Activated T-cell treated with anti-CD3 and anti-CD28 coated beads, Interleukin-2, amount 50 U/mL, for 4 hours (primary cell): ENCODE measurements at regions not wholly inside any gene's neighbourhood (a gene's known extent, or its start where the extent isn't known, plus 50 kb on each side); places are given as distances from the start of the nearest gene placed in this dataset.
"Not testable (repeated sequence)": the region's sequence is repeated elsewhere in the genome, so short reads cannot be mapped to it uniquely, and the experiment has no call there.

ENCODE experiments used
- ATAC-seq, 2 donors: fragments of 200-7000 bp; cut with Tn5 transposase; one replicate each; pipeline ENCODE4 v1.10.0; 2021
- DNase-seq: peaks from one replicate; pipeline ENCODE4 v3.0.0-alpha.2; 2020
- H3K27me3 Mint-ChIP-seq: one replicate; pipeline ENCODE4 v1.8.0; 2021; ENCODE audit warnings: low read depth, mixed read lengths
- H3K36me3 Mint-ChIP-seq: one replicate; pipeline ENCODE4 v1.8.0; 2022; ENCODE audit warnings: mixed read lengths; ENCODE audit not compliant: insufficient read depth
- H3K4me1 Mint-ChIP-seq: one replicate; pipeline ENCODE4 v1.8.0; 2021; ENCODE audit warnings: low read depth, mixed read lengths
- H3K4me3 Mint-ChIP-seq: one replicate; pipeline ENCODE4 v1.8.0; 2021; ENCODE audit warnings: mild to moderate bottlenecking, moderate library complexity, mixed read lengths
- H3K9me3 Mint-ChIP-seq: one replicate; pipeline ENCODE4 v1.8.0; 2021; ENCODE audit warnings: mixed read lengths

DNA sequence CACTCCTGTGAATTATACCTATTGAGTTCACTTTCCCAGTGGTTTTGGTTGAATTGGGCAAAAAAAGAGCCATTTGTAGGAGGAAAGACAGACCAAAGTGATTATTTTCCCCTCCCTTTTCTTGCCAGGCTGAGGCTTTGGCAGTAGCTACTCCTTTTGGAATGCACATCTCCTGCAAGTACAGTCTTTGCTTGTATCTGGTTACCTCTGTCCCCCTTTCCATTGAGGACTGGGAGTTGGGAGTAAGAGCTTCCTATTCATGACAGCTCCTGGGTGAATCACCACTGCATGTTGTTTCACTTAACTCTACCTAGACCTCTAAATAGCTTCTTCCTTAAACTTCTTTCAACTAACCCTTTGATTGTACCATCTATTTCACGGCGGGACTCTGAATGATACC lies 695.3 kb upstream of the ZNF804A start:
- Mint-ChIP-seq H3K4me1 (no peaks in the 10 kb centered on the region), H3K36me3 (no peaks in the 10 kb centered on the region), H3K9me3 (no peaks in the 10 kb centered on the region), H3K27me3 (no peaks in the 10 kb centered on the region), H3K4me3 (no peak overlapping the region)
- ATAC-seq = no peak
- DNase-seq = no peak

DNA sequence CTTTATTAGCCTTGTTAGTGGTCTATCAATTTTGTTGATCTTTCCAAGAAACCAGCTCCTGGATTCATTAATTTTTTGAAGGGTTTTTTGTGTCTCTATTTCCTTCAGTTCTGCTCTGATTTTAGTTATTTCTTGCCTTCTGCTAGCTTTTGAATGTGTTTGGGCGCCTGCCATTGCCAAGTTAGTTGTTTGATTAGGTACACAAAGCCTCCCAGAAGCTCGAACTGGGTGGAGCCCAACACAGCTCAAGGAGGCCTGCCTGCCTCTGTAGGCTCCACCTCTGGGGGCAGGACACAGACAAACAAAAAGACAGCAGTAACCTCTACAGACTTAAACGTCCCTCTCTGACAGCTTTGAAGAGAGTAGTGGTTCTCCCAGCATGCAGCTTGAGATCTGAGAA lies 682.3 kb upstream of the ZNF804A start:
- not testable (repeated sequence) for H3K4me3 Mint-ChIP-seq, ATAC-seq, H3K4me1 Mint-ChIP-seq, DNase-seq, H3K9me3 Mint-ChIP-seq, H3K36me3 Mint-ChIP-seq, H3K27me3 Mint-ChIP-seq

DNA sequence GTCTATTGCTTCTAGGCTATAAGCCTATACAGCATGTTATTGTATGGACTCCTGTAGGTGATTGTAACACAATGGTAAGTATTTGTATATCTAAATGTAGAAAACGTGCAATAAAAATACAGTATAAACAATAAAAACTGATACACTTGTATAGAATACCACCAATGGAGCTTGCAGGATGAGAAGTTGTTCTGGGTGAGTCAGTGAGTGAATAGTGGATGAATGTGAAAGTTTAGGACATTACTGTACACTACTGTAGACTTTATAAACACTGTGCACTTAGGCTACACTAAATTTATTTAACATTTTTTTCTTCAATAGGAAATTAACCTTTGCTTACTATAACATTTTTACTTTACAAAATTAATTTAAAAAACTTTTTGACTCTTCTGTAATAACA lies 679.2 kb upstream of the ZNF804A start:
- DNase-seq (no peak), ATAC-seq (no peak)
- Mint-ChIP-seq H3K4me1 (no peaks in the 10 kb centered on the region), H3K9me3 (peaks cover 6% of the 10 kb centered on the region), H3K36me3 (no peaks in the 10 kb centered on the region), H3K27me3 (no peaks in the 10 kb centered on the region), H3K4me3 (no peak overlapping the region)

DNA sequence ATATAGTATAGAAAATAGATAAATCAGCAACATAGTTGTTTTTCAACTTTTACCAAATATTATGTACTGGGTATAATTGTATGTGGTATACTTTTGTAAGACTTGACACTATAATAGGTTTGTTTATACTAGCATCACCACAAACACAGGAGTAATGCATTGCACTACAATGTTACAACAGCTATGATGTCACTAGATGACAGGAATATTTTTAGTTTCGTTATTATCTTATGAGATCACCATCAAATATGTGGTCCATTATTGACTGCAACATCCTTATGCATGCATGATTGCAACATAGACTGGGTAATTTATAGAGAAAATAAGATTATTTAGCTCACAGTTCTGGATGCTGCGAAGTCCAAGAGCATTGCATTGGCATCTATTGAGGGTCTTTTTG lies 678.4 kb upstream of the ZNF804A start:
- ATAC-seq = no peak
- Mint-ChIP-seq H3K27me3 (no peaks in the 10 kb centered on the region), H3K4me3 (no peak overlapping the region), H3K36me3 (no peaks in the 10 kb centered on the region), H3K4me1 (no peaks in the 10 kb centered on the region), H3K9me3 (peaks cover 6% of the 10 kb centered on the region)
- no peak for DNase-seq

DNA sequence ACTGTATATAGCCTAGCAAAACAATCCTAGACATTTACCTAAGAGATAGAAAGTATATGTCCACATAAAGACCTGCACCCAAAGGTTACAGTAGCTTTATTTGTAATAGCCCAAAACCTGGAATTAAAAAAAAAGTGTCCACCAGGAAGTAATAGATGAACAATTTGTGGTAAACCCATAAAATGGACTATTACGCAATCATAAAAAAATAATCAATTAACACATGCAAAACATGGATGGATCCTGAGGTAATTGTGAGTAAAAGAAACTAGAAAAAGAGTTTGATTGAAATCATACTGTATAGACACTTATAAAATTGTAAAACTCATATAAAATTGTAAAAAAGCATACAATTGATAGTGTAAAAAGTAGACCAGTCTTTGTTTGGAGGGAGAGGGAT lies 673.0 kb upstream of the ZNF804A start:
- no peaks in the 10 kb centered on the region for H3K27me3 Mint-ChIP-seq
- ATAC-seq (no peak), DNase-seq (no peak)
- H3K36me3 Mint-ChIP-seq = no peaks in the 10 kb centered on the region
- H3K9me3 Mint-ChIP-seq = peaks cover 11% of the 10 kb centered on the region
- no peak overlapping the region for H3K4me3 Mint-ChIP-seq
- no peaks in the 10 kb centered on the region for H3K4me1 Mint-ChIP-seq

DNA sequence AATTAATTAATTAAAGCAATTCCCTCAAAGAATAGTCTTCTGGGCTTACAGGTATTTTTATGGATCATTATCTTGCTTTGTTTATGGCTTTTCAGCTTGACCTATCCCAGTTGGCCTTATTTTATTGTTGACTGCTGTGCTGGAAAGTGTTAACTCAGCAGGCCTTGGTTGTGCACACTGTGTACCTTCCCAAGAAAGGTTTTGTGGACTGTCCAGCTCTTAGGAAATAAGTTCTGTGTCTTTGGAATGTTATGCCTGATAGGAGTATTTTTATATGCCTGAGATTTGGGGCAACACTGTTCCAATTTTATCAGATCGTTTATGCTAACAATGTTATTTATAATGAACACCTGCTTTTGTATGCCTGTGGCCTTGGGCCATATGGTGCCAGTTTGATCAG lies 671.9 kb upstream of the ZNF804A start:
- no peak for DNase-seq
- Mint-ChIP-seq H3K27me3 (no peaks in the 10 kb centered on the region), H3K4me3 (no peak overlapping the region), H3K4me1 (no peaks in the 10 kb centered on the region), H3K9me3 (peaks cover 11% of the 10 kb centered on the region), H3K36me3 (no peaks in the 10 kb centered on the region)
- ATAC-seq = no peak

DNA sequence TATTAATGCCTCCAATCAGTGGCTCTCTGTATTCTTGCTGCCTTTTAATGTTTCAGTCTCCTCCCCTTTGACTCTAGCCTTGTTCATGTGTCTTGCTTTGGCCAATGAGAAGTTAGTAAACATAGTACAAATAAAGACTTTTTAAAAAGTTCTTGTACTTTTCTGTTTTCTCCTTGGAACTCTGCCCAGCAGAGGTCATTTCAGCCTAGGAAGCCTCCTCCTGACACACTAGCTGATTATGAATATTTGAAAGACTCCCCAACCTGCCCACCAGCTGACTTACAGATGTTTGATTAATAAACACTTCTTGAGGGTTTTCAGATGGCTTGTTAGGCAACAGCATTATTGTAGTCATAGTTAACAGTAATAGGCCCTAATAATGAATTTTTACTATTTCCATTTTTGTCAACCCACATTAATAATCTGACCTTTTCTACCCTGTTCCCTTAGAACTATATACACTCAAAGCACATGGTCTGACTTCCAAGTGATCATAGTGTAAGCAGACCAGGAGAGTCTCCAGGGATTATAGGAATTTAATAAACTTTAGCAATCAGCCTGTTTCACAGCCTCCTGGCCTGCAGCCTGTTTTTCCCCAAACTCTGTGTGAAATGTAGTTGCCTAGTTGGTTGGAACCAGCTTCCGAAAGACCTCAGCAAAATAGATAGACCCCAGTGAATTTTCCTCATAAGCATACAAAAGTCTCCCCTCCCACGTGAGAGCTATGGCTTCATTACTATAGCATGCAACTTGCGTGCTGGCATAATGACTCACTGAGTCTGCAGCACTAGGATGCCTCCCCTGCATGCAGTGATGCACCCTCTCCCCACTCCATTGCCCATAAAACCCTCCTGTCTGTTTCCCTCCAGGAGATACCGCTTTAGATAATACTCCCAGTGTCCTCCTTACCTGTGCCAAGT lies 670.7 kb upstream of the ZNF804A start:
- Mint-ChIP-seq H3K9me3 (peaks cover 11% of the 10 kb centered on the region), H3K36me3 (no peaks in the 10 kb centered on the region), H3K4me3 (no peak overlapping the region), H3K27me3 (no peaks in the 10 kb centered on the region), H3K4me1 (no peaks in the 10 kb centered on the region)
- ATAC-seq = no peak
- no peak for DNase-seq

DNA sequence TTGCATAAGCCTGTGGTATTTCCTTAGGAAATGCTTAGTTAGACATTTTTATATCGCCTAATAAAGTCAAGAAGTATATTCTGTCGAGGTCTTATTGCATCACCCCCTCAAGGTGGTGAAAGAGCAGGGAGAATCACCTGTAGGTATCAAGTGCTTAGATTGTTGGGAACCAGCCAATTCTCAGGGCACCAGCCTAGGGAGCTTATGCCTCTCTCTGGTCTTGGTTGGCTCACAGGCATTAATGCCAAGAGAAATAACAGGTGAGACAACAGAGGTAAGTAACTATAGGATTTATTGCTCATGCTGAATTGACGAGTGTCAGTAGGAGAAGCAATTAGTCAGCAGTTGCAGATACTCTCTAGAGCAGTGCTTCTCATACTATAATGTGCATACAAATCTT lies 663.3 kb upstream of the ZNF804A start:
- Mint-ChIP-seq H3K4me1 (no peaks in the 10 kb centered on the region), H3K4me3 (no peak overlapping the region), H3K36me3 (no peaks in the 10 kb centered on the region), H3K27me3 (no peaks in the 10 kb centered on the region), H3K9me3 (peaks cover 22% of the 10 kb centered on the region)
- no peak for DNase-seq
- ATAC-seq = no peak

DNA sequence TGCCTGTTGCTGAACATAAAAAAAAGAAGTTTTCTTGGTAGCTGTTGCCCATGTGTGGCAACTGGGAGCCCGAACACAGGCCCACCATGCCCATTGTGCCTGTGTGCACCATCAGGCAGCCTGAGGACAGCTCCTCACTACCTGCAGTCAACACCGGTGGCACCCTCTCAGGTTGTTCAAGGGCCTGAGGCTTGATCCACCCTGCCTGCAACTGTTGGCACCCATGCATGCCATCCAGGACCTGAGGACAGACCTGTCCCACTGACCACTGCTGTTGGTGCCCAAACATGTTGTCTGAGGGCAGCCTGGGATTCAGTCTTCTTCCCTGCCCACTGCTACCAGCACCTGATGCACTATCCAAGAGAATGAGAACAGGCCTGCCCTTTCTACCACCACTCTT lies 661.1 kb upstream of the ZNF804A start:
- Mint-ChIP-seq H3K27me3 (no peaks in the 10 kb centered on the region), H3K4me3 (no peak overlapping the region), H3K9me3 (peaks cover 29% of the 10 kb centered on the region), H3K4me1 (no peaks in the 10 kb centered on the region), H3K36me3 (no peaks in the 10 kb centered on the region)
- no peak for ATAC-seq
- DNase-seq = no peak

DNA sequence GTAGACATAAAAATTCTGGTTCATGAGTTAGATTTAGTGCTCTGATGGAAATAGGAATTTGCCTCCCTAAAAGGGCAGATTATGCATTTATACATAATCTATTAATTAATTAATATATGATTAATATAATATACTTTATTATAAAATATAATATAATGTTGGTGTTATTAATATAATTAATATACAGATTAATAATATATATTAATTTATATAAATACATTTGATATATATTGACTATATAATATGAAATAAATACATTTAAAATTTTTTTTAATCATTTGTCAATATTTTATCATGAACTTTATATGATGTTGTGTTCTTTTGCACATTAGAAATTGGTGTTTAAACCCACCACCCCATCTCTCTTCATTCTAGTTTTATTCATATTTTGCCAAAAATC lies 652.1 kb upstream of the ZNF804A start:
- Mint-ChIP-seq H3K4me1 (no peaks in the 10 kb centered on the region), H3K4me3 (no peak overlapping the region)

DNA sequence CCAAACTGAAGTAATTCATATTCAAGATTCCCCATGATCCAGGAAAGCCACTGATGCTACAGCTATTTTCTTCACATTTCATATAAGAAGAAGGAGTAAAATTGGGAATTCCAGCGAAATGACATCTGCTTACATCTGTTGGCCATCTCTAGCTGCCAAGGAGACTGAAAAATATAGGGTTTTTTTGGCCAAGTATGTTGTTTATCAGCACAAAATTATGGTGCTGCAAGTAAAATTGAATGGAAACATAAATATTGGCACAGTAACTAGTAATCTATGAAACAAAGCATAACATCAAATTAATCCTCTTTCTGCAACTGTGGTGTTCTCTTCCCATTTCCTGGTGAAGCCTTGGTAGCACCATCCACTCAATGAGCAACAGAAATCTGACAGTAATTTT lies 649.5 kb upstream of the ZNF804A start:
- ATAC-seq (no peak), DNase-seq (no peak)
- Mint-ChIP-seq H3K9me3 (peaks cover 4% of the 10 kb centered on the region), H3K4me1 (no peaks in the 10 kb centered on the region), H3K27me3 (no peaks in the 10 kb centered on the region), H3K36me3 (no peaks in the 10 kb centered on the region), H3K4me3 (no peak overlapping the region)

More for the DNA sequence above, 652.1 kb upstream of the ZNF804A start:
- Mint-ChIP-seq H3K27me3 (no peaks in the 10 kb centered on the region), H3K9me3 (peaks cover 12% of the 10 kb centered on the region), H3K36me3 (no peaks in the 10 kb centered on the region)
- no peak for ATAC-seq
- DNase-seq = no peak

DNA sequence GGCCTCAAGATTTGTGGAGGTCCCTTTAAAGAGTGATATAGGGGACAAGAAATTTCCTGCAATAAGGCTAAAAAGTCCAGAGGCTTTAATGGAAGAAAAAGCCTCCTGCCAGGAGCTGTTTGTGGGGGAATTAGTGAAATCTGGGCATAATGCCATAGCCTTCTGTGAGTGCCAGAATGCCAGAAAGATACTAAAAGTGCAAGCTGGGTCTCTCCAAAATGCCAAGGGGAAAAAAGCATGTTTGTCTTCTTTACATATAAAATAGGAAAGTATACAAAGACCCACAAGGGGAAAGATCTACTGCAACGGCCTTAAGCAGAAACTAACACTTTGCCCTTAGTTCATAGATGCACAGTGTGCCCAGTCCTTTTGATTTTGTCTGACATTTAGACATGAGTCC lies 647.7 kb upstream of the ZNF804A start:
- Mint-ChIP-seq H3K27me3 (no peaks in the 10 kb centered on the region), H3K4me1 (no peaks in the 10 kb centered on the region), H3K9me3 (peaks cover 6% of the 10 kb centered on the region), H3K36me3 (no peaks in the 10 kb centered on the region), H3K4me3 (no peak overlapping the region)
- ATAC-seq (no peak), DNase-seq (no peak)

DNA sequence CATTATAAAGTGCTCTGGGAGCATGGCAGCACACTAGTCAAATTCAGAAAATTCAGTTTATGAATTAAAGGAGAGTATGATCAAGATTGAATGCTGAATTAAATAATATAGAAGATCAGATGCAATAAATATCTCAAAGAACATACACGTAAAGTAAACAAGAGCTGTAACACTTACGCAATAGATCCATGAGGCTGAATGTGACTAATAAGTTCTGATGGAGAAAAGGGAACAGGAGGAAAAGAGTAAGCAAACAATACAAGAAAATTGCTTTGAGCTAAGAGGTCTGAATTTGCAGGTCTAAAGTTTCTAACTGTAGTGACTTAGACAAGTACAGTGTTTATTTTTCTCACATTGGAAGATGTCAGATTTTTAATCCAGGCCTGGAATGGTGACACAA lies 646.7 kb upstream of the ZNF804A start:
- DNase-seq (no peak), ATAC-seq (no peak)
- H3K4me3 Mint-ChIP-seq = no peak overlapping the region
- H3K9me3 Mint-ChIP-seq = peaks cover 8% of the 10 kb centered on the region
- H3K27me3 Mint-ChIP-seq = no peaks in the 10 kb centered on the region
- H3K36me3 Mint-ChIP-seq = no peaks in the 10 kb centered on the region
- no peaks in the 10 kb centered on the region for H3K4me1 Mint-ChIP-seq

DNA sequence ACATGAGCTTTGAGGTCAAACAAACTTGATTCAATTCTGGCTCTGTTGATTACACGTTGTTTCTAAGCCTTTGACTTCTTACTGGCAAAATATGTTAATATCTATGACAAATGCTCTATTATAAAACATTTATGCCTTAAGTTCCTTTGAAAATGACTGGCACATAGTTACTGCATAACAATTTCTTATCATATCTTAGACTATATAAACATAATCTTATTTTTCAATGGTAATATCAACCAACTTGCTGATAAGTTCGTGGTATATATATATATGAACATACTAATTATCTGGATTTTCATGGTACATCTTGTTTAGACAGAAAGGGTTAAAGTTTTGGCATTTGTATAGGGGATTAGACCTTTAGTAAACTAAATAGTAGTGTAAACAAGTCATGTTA lies 645.6 kb upstream of the ZNF804A start:
- no peaks in the 10 kb centered on the region for H3K4me1 Mint-ChIP-seq
- H3K4me3 Mint-ChIP-seq = no peak overlapping the region

DNA sequence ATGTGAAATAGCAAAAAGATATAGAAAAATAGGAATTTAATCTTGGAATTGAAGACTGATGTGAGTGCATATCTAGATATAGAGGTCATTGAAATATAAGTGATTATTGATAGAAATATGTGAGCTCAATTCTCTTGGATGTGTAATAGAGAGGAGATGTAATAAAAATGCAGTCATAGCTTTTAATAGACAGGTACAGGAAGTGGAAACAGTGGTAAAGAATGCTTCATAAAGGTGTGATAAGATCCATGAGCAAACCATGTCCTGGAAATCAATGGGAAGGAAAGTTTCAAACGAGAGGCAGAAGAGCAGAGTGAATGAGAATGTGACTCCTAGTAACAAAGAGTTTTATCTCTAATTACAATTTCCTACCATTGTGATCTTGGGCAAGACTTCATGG lies 634.7 kb upstream of the ZNF804A start:
- H3K27me3 Mint-ChIP-seq = no peaks in the 10 kb centered on the region
- no peaks in the 10 kb centered on the region for H3K4me1 Mint-ChIP-seq
- no peak for ATAC-seq
- no peak for DNase-seq
- no peaks in the 10 kb centered on the region for H3K9me3 Mint-ChIP-seq
- no peak overlapping the region for H3K4me3 Mint-ChIP-seq
- no peaks in the 10 kb centered on the region for H3K36me3 Mint-ChIP-seq

More for the DNA sequence above, 645.6 kb upstream of the ZNF804A start:
- Mint-ChIP-seq H3K9me3 (peaks cover 8% of the 10 kb centered on the region), H3K36me3 (no peaks in the 10 kb centered on the region), H3K27me3 (no peaks in the 10 kb centered on the region)
- ATAC-seq (no peak), DNase-seq (no peak)
